CD8-positive, alpha-beta memory T cell (primary cell): ENCODE measurements at regions not wholly inside any gene's neighbourhood (a gene's known extent, or its start where the extent isn't known, plus 50 kb on each side); places are given as distances from the start of the nearest gene placed in this dataset.

Experiments
- CTCF ChIA-PET: fragments of 350-600 bp; sonication (Branson Sonifier 250); formaldehyde crosslinking; loops from one replicate; lab custom pipeline; 2021; ENCODE audit warnings: antibody characterized with exemption; lab: Charles Lee
- POLR2A ChIA-PET: fragments of 350-600 bp; sonication (Branson Sonifier 250); formaldehyde crosslinking; loops from one replicate; lab custom pipeline; 2021; ENCODE audit warnings: antibody characterized with exemption; lab: Charles Lee
- DNase-seq, 5 donors: peaks; one replicate each; pipeline versions ENCODE4 v3.0.0 to v3.0.0-alpha.2; 2020 to 2022; ENCODE audit warnings: mixed read lengths in 1 of 5
- H3K27ac ChIP-seq: one replicate; pipeline ENCODE4 v1.7.0; 2013; ENCODE audit warnings: low read depth, mild to moderate bottlenecking, low read length, moderate library complexity
- H3K27me3 ChIP-seq: 2 replicates; pipeline ENCODE4 v1.7.0; 2013; ENCODE audit warnings: low read length, mild to moderate bottlenecking; ENCODE audit not compliant: insufficient read depth, poor library complexity, severe bottlenecking
- H3K36me3 ChIP-seq: 2 replicates; pipeline ENCODE4 v1.7.0; 2013; ENCODE audit warnings: mild to moderate bottlenecking, low read length, moderate library complexity; ENCODE audit not compliant: insufficient read depth
- H3K4me1 ChIP-seq: 2 replicates; pipeline ENCODE4 v1.7.0; 2013; ENCODE audit warnings: mild to moderate bottlenecking, low read length, moderate library complexity; ENCODE audit not compliant: insufficient read depth
- H3K4me3 ChIP-seq: 2 replicates; pipeline ENCODE4 v1.7.0; 2013; ENCODE audit warnings: mild to moderate bottlenecking, low read length
- H3K9me3 ChIP-seq: 2 replicates; pipeline ENCODE4 v1.7.0; 2013; ENCODE audit warnings: mild to moderate bottlenecking, low read length
- H3K27ac Mint-ChIP-seq, 8 donors: one replicate each; pipeline ENCODE4 v1.8.0; 2020 to 2021; ENCODE audit warnings: mixed read lengths in 8 of 8, mild to moderate bottlenecking in 6 of 8, inconsistent platforms in 3 of 8, moderate library complexity in 3 of 8
- H3K27me3 Mint-ChIP-seq, 2 donors: one replicate each; pipeline ENCODE4 v1.8.0; 2020 to 2021; ENCODE audit warnings: mixed read lengths in 2 of 2, mild to moderate bottlenecking in 1 of 2, moderate library complexity in 1 of 2
- H3K36me3 Mint-ChIP-seq, 3 donors: one replicate each; pipeline ENCODE4 v1.8.0; 2020 to 2021; ENCODE audit warnings: mixed read lengths in 3 of 3, inconsistent platforms in 1 of 3, mild to moderate bottlenecking in 1 of 3
- H3K4me1 Mint-ChIP-seq, 3 donors: one replicate each; pipeline ENCODE4 v1.8.0; 2020 to 2021; ENCODE audit warnings: mixed read lengths in 3 of 3, inconsistent platforms in 1 of 3, mild to moderate bottlenecking in 1 of 3
- H3K4me3 Mint-ChIP-seq, 7 donors: one replicate each; pipeline ENCODE4 v1.8.0; 2020 to 2021; ENCODE audit warnings: mixed read lengths in 7 of 7, mild to moderate bottlenecking in 6 of 7, moderate library complexity in 4 of 7, inconsistent platforms in 2 of 7
- H3K9me3 Mint-ChIP-seq, 5 donors: one replicate each; pipeline ENCODE4 v1.8.0; 2020 to 2022; ENCODE audit warnings: mixed read lengths in 5 of 5, mild to moderate bottlenecking in 3 of 5, moderate library complexity in 2 of 5, inconsistent platforms in 1 of 5

DNA sequence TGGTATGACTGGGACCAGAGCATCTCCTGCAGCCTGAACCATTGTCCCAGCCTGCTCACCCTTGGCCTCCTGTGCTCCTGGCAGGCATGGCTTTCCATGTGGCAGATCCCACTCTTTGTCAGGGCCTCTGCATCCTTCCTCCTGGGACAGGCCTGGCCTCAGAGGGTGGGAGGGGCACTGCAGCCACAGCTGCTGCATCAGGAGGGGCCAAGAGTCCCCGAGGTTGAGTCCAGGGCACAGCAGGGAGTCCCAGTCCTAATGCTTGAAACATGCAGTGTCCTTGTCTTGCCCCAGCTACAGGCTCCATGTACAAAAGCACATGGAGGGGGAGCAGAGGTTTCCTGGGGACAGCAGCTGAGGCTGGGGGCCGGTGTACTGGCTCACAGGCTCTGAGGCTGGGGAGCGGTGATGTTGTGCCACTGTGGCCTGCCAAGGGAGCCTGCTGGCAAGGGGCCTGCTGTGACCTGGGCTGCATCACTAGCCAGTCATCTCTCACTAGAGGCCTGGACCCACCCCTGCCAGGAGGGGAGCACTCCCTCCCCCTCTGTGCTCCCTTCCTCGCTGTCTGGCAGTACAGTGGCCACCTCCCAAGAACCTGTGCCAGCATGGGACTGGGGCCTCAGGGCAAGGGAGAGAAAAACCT, 144.8 kb downstream of the ZNF248 start:
- Histone ChIP-seq H3K27ac (no peak overlapping the region), H3K4me1 (no peaks in the 10 kb centered on the region), H3K27me3 (no peaks in the 10 kb centered on the region), H3K4me3 (no peak overlapping the region), H3K9me3 (no peaks in the 10 kb centered on the region), H3K36me3 (no peaks in the 10 kb centered on the region)
- H3K4me3 Mint-ChIP-seq: no peak overlapping the region
- no peaks in the 10 kb centered on the region for H3K36me3 Mint-ChIP-seq
- CTCF ChIA-PET: no interaction called here
- no peak for DNase-seq
- no peak overlapping the region for H3K27ac Mint-ChIP-seq
- H3K4me1 Mint-ChIP-seq: no peaks in the 10 kb centered on the region
- POLR2A ChIA-PET: no interaction called here
- peaks cover 3 to 6% (median 5%) of the 10 kb centered on the region in 5 donors for H3K9me3 Mint-ChIP-seq
- no peaks in the 10 kb centered on the region for H3K27me3 Mint-ChIP-seq

DNA sequence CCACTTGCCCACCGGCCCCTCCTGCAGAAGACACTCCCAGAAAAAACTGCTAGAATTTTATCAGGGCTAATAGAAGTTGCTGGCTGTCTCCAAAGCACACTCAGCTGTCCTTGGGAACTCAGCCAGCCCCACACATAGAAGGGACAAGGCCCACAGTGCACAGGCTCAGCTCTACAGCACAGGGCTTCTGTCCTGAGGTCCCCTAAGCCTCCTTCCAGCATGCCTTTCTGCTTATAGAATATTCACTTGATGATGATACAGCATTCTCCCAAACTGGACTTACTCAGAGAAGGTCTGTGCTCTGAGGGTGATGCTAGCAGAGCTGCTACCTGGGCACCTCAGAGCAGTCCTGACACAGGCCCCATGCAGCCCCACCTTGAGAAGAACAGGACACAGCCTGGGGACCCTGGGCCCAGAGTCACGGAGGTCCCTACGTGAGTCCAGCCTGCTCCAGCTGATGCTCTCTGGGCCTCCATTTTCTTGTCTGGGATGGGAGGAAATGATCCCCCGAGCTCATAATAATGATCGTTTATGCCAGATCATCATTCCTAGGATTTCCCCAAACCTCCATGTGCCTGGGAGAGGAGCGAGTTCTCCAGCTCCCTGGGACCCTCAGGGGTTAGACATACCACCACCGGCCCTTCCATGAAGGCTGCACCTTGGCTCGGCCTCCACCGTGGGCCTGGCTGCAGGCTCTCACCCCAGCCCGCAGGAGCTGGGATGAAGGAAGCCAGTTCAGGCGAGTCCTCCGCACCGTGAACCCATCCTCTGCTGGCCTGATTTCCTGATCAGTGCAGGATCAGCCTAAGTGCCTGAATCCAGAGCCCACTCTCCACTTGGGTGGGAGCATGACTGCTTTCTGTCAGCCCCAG, 145.6 kb downstream of the ZNF248 start:
- Mint-ChIP-seq H3K9me3 (peaks cover under 1 to 5% (median 2%) of the 10 kb centered on the region in 5 donors), H3K27me3 (no peaks in the 10 kb centered on the region), H3K27ac (no peak overlapping the region), H3K4me1 (no peaks in the 10 kb centered on the region), H3K36me3 (no peaks in the 10 kb centered on the region), H3K4me3 (no peak overlapping the region)
- Histone ChIP-seq H3K27me3 (no peaks in the 10 kb centered on the region), H3K4me3 (no peak overlapping the region), H3K4me1 (no peaks in the 10 kb centered on the region), H3K27ac (no peak overlapping the region), H3K36me3 (no peaks in the 10 kb centered on the region), H3K9me3 (no peaks in the 10 kb centered on the region)
- DNase-seq: no peak
- ChIA-PET CTCF (no interaction called here), POLR2A (no interaction called here)

DNA sequence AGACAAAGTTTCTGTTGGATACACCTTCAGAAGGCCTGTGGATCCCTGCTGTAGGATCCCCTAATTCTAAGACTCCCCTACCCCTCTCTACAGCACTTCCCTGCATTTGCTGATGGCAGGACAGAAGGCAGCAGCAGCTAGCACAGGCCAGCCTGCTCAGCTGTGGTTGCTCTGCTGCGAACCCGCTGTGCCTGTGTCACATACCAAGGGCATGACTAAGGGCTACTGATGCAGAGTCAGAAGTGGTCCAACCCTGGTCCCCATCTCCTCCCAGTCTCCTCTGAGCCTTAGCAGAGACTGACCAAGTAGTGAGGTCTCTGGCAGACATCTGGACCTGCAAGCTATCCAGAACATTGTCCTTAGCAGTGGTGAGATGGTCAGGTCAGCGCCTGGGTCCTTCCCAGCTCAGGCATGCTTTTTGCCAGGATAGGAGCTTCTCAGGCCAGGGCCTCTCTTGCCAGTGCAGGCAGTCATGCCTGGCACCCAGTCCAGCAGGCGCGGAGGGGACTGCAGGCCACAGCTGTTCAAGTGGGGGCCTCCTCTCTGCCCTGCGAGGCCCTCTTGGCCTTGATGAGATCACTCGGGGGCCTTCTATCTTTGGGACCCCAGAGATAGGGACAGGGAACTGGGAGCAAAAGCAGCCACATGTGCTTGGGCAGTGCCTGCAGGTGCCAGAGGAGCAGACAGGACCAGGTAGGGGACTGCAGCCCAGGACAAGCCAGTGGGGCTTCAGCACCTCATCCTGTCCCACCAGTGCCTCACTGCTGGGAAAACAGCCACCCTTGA, 146.4 kb downstream of the ZNF248 start:
- H3K36me3 ChIP-seq: no peaks in the 10 kb centered on the region
- H3K27me3 ChIP-seq: no peaks in the 10 kb centered on the region
- POLR2A ChIA-PET: no interaction called here
- H3K4me3 Mint-ChIP-seq: no peak overlapping the region
- DNase-seq: no peak
- H3K27ac Mint-ChIP-seq: no peak overlapping the region
- H3K27ac ChIP-seq: no peak overlapping the region
- peaks cover 2 to 5% (median 2%) of the 10 kb centered on the region in 5 donors for H3K9me3 Mint-ChIP-seq
- no peaks in the 10 kb centered on the region for H3K36me3 Mint-ChIP-seq
- H3K4me1 ChIP-seq: no peaks in the 10 kb centered on the region
- CTCF ChIA-PET: no interaction called here
- no peaks in the 10 kb centered on the region for H3K4me1 Mint-ChIP-seq
- no peak overlapping the region for H3K4me3 ChIP-seq
- peaks cover 0 to 1% of the 10 kb centered on the region in 2 donors for H3K27me3 Mint-ChIP-seq
- H3K9me3 ChIP-seq: no peaks in the 10 kb centered on the region

DNA sequence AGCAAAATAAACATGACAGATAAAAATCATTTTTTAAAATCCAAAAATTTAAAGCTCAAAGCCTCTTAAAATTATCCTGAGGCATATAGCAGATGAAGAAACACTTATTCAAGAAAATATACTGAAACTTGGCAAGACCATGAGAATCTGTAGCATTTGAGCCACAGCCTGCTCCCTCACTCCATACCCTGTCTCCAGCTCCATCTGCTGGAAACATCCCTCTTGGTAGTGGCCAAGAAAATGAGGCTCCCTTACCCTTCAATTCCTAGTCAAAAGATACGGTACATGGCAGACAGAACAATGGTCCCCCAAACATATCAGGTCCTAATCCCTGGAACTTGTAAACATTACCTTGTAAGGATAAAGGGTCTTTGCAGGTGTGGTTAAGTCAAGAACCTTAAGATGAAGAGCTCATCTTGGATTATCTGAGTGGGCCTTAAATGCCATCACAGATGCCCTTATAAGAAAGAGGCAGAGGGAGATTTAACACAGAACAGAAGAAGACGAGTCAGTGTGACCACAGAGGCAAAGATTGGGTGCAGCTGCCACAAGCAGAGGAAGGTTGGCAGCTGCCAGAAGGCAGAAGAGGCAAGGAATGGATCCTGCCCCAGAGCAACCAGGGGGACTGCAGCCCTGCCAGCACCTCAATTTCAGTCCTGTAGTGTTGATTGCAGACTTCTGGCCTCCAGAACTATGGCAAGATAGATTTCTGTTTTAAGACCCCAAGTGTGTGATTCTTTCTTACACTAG, 149.4 kb downstream of the ZNF248 start:
- no peak overlapping the region for H3K27ac Mint-ChIP-seq
- Histone ChIP-seq H3K27ac (no peak overlapping the region), H3K9me3 (no peaks in the 10 kb centered on the region), H3K4me1 (no peaks in the 10 kb centered on the region), H3K36me3 (no peaks in the 10 kb centered on the region), H3K27me3 (no peaks in the 10 kb centered on the region), H3K4me3 (no peak overlapping the region)
- peaks cover 0 to 4% of the 10 kb centered on the region in 2 donors for H3K27me3 Mint-ChIP-seq
- H3K4me3 Mint-ChIP-seq: no peak overlapping the region
- no peak for DNase-seq
- POLR2A ChIA-PET: no interaction called here
- peaks cover 0 to 11% (median 4%) of the 10 kb centered on the region in 5 donors for H3K9me3 Mint-ChIP-seq
- no peaks in the 10 kb centered on the region for H3K4me1 Mint-ChIP-seq
- H3K36me3 Mint-ChIP-seq: no peaks in the 10 kb centered on the region
- CTCF ChIA-PET: no interaction called here

DNA sequence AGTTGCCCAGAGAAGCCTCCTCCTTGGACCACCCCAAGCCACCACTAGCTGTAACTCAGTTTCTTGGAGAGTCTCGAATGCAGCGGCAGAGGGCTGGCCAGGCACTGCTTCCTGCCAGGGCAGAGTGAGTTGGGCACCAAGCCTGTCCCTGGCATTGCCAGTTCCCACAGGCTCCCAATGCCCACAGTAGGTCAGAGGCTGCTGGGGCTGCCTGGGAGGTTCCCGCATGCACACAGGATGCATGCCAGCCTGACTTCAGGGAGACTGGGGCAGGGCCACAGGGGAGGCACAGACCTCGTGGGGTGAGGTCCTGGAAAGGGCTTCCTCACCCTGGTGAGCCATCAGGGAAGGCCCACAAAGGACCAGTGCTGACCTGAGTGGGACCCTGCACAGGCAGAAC, 152.8 kb downstream of the ZNF248 start:
- H3K9me3 ChIP-seq: no peaks in the 10 kb centered on the region
- CTCF ChIA-PET: no interaction called here

DNA sequence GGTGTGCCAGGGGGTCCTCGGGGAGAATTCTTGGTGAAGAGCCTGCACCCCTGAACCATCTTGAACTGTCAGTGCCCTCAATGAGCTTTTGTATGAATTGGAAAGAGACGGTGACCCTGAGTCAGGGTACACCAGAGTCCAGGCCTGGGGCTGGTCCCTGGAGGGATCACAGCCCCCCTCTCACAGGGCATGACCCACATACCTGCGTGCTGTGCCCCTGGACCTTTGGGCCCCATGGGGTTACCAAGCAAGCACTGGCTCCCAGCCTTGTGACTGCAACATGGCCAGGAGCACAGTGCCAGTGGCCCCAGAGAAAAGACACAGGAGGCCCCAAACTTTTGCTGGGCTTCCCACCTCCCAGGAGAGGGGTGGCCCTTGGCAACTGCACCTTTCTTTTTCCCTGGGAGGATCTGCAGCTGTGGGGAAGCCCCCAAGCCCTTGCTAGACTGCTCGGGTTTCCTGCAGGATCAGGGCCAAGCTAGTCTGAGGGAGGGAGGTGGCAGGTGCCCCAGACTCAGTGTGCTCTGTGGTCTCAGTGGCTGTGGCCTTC, 153.5 kb downstream of the ZNF248 start:
- Mint-ChIP-seq H3K36me3 (no peaks in the 10 kb centered on the region), H3K4me1 (no peaks in the 10 kb centered on the region), H3K9me3 (peaks cover 0 to 21% (median 13%) of the 10 kb centered on the region in 5 donors), H3K4me3 (no peak overlapping the region), H3K27me3 (peaks cover 0 to 5% of the 10 kb centered on the region in 2 donors), H3K27ac (no peak overlapping the region)
- H3K27me3 ChIP-seq: no peaks in the 10 kb centered on the region
- H3K4me3 ChIP-seq: no peak overlapping the region
- ChIA-PET CTCF (no interaction called here), POLR2A (interaction anchor here (0.8 kb wide), 1 partner anchor 31 kb away, joined by 3 read pairs; no protein-coding TSS in a partner anchor)
- no peak for DNase-seq
- H3K4me1 ChIP-seq: no peaks in the 10 kb centered on the region
- H3K36me3 ChIP-seq: no peaks in the 10 kb centered on the region
- no peaks in the 10 kb centered on the region for H3K9me3 ChIP-seq
- H3K27ac ChIP-seq: no peak overlapping the region

More for the DNA sequence above, 152.8 kb downstream of the ZNF248 start:
- POLR2A ChIA-PET: interaction anchor here (0.8 kb wide), 1 partner anchor 30 kb away, joined by 3 read pairs; no protein-coding TSS in a partner anchor
- no peak overlapping the region for H3K27ac ChIP-seq
- no peak overlapping the region for H3K4me3 ChIP-seq
- no peaks in the 10 kb centered on the region for H3K36me3 ChIP-seq
- peaks cover 0 to 5% of the 10 kb centered on the region in 2 donors for H3K27me3 Mint-ChIP-seq
- no peaks in the 10 kb centered on the region for H3K27me3 ChIP-seq
- H3K4me3 Mint-ChIP-seq: no peak overlapping the region
- H3K36me3 Mint-ChIP-seq: no peaks in the 10 kb centered on the region
- no peak overlapping the region for H3K27ac Mint-ChIP-seq
- H3K4me1 Mint-ChIP-seq: no peaks in the 10 kb centered on the region
- no peak for DNase-seq
- H3K9me3 Mint-ChIP-seq: peaks cover 0 to 19% (median 12%) of the 10 kb centered on the region in 5 donors
- H3K4me1 ChIP-seq: no peaks in the 10 kb centered on the region

DNA sequence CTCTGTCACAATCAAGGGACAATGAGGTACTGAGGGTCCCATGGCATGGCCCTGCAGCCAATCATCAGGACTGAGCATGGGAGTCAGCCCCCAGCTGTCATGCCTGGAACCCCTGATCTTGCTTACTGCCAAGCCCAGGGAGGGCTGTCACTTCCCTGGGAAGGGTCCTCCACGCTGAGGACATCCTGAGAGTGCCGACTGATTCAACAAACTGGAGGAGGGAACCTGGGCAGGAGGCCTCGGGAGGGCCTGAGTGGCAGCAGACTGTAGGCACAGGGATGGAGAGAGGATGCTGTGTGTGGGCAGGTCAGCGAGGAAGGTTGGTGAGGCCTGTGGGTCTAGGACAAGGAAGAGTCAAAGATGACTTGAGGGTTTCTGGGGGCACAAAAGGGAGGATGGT, 154.3 kb downstream of the ZNF248 start:
- H3K27me3 ChIP-seq: no peaks in the 10 kb centered on the region
- H3K4me1 ChIP-seq: no peaks in the 10 kb centered on the region
- H3K4me1 Mint-ChIP-seq: no peaks in the 10 kb centered on the region
- no peak overlapping the region for H3K4me3 Mint-ChIP-seq
- no peaks in the 10 kb centered on the region for H3K9me3 ChIP-seq
- ChIA-PET POLR2A (no interaction called here), CTCF (no interaction called here)
- no peak for DNase-seq
- H3K36me3 ChIP-seq: no peaks in the 10 kb centered on the region
- H3K27ac ChIP-seq: no peak overlapping the region
- no peak overlapping the region for H3K4me3 ChIP-seq
- H3K36me3 Mint-ChIP-seq: no peaks in the 10 kb centered on the region
- peaks cover 0 to 5% of the 10 kb centered on the region in 2 donors for H3K27me3 Mint-ChIP-seq
- H3K9me3 Mint-ChIP-seq: peaks cover under 1 to 21% (median 13%) of the 10 kb centered on the region in 5 donors
- no peak overlapping the region for H3K27ac Mint-ChIP-seq
